Muscle layer of duodenum (tissue), 2 donors: ENCODE measurements at regions not wholly inside any gene's neighbourhood (a gene's known extent, or its start where the extent isn't known, plus 50 kb on each side); places are given as distances from the start of the nearest gene placed in this dataset.

Experiments used
- H3K27ac ChIP-seq: one replicate; pipeline ENCODE4 v1.7.0; 2013; ENCODE audit warnings: mild to moderate bottlenecking, low read length
- H3K27me3 ChIP-seq: one replicate; pipeline ENCODE4 v1.7.0; 2013; ENCODE audit warnings: low read depth, mild to moderate bottlenecking, control low read depth, low read length
- H3K36me3 ChIP-seq, 2 donors: one replicate each; pipeline ENCODE4 v1.7.0; 2013; ENCODE audit warnings: low read length in 2 of 2, control low read depth in 1 of 2, mild to moderate bottlenecking in 1 of 2; ENCODE audit not compliant: insufficient read depth in 2 of 2, control insufficient read depth in 1 of 2
- H3K4me1 ChIP-seq, 2 donors: one replicate each; pipeline ENCODE4 v1.7.0; 2013; ENCODE audit warnings: low read length in 2 of 2, mild to moderate bottlenecking in 2 of 2, control low read depth in 1 of 2, moderate library complexity in 1 of 2; ENCODE audit not compliant: insufficient read depth in 2 of 2, control insufficient read depth in 1 of 2
- H3K4me3 ChIP-seq, 2 donors: one replicate each; pipeline ENCODE4 v1.7.0; 2013; ENCODE audit warnings: low read length in 2 of 2, low read depth in 1 of 2, mild to moderate bottlenecking in 1 of 2
- H3K9me3 ChIP-seq, 2 donors: one replicate each; pipeline ENCODE4 v1.7.0; 2013; ENCODE audit warnings: low read length in 2 of 2, control low read depth in 1 of 2, mild to moderate bottlenecking in 1 of 2; ENCODE audit not compliant: control insufficient read depth in 1 of 2
- donor health status: healthy.

DNA sequence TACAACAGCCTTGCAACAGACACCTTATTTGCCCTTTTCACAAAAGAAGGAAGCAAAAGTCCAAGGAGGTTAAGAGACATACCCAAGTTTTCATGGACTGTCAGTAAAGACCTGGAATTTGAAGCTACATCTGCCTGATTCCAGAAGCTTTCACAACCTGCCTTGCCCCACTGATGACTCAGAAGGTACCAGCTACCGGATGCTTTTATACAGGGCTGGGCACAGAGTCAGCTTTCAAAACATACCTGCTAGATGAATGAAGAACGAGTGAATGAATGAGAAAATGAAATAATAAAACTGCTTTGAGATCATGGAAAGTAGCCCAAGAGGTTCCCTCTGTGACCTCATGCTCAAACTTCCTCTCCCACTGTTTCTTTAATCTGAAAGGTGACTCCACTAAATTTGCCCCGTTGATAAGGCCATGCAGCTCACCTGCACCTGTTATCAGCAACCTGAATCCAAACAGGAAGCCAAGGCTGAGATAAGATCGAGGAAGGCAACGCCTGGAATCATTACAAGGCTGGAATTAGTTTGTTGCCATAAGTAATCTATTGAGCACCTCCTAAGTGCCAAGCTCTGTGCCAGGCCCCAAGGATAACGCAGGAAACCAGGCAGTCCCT is 151.5 kb downstream of the WDR11 start:
- H3K27ac ChIP-seq: no peak overlapping the region
- H3K4me1 ChIP-seq: no peaks in the 10 kb centered on the region
- H3K4me3 ChIP-seq: no peak overlapping the region
- peaks cover 11 to 15% of the 10 kb centered on the region in 2 donors for H3K9me3 ChIP-seq
- H3K36me3 ChIP-seq: no peaks in the 10 kb centered on the region
- no peaks in the 10 kb centered on the region for H3K27me3 ChIP-seq

DNA sequence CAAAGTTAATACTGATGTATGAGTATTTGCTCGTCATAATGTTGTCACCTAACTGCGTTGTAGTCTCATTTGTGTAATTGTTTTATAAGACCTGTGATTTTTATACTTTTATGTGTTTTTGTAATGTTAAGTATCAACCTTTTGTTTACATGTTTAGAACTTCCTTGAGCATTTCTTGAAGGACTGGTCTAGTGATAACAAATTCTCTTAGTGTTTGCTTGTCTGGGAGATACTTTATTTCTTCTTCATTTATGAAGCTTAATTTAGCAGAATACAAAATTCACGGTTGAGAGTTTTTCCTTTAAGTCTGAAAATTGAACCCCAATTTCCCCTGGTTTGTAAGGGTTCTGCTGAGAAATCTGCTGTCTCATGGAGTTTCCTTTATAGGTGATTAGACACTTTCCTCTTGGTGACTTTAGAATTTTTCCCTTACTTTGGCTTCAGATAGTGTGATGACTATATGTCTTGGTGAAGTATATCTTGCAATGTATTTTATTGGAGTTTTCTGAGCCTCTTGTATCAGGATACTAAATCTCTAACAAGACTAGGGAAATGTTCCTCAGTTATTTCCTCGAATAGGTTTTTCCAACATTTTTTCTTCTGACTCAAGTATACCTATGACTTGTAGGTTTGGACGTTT is 154.9 kb downstream of the WDR11 start:
- no peaks in the 10 kb centered on the region for H3K4me1 ChIP-seq

DNA sequence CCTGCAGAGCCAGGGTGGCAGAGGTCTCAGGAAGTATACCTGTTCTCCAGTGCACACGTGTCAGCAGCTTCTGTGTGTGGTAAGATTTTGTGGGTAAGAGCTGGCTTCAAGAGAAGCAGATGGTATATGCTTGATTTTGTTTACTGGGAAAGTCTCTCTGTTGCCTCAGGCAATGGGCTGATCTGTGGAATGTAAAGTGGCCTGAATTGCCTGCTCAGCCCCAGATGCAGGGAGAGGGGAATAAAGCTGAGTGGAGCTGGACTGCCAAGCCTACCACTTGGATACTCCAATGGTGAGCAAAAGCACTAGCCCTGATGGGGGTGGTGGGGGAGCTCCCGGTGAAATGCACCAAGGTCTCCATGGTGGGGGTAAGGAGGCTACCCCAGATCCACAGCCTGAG is 156.1 kb downstream of the WDR11 start:
- no peaks in the 10 kb centered on the region for H3K4me1 ChIP-seq
- peaks cover 11 to 15% of the 10 kb centered on the region in 2 donors for H3K9me3 ChIP-seq
- H3K36me3 ChIP-seq: no peaks in the 10 kb centered on the region
- H3K27ac ChIP-seq: no peak overlapping the region
- H3K4me3 ChIP-seq: no peak overlapping the region
- no peaks in the 10 kb centered on the region for H3K27me3 ChIP-seq

More for the DNA sequence above, 154.9 kb downstream of the WDR11 start:
- H3K27ac ChIP-seq: no peak overlapping the region
- no peak overlapping the region for H3K4me3 ChIP-seq
- H3K9me3 ChIP-seq: peaks cover 11 to 15% of the 10 kb centered on the region in 2 donors
- H3K36me3 ChIP-seq: no peaks in the 10 kb centered on the region
- no peaks in the 10 kb centered on the region for H3K27me3 ChIP-seq

DNA sequence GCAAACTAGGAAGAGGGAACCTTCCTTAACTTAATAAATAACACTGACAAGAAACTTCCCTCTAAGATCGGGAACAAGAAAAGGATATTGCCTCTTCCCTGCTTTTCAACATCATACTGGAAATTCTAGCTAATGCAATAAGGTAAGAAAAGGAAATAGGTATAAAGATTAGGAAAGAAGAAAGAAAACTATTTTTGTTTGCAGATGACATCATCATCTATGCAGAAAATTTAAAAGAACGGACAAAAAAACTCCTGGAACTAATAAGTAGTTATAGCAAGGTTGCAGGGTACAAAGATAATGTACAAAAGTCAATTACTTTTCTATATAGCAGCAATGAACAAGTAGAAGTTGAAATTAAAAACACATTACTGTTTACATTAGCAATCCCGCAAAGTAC is 164.8 kb downstream of the WDR11 start:
- no peaks in the 10 kb centered on the region for H3K36me3 ChIP-seq
- no peaks in the 10 kb centered on the region for H3K4me1 ChIP-seq
- H3K4me3 ChIP-seq: no peak overlapping the region
- no peak overlapping the region for H3K27ac ChIP-seq
- peaks cover 0 to 3% of the 10 kb centered on the region in 2 donors for H3K9me3 ChIP-seq
- no peaks in the 10 kb centered on the region for H3K27me3 ChIP-seq

DNA sequence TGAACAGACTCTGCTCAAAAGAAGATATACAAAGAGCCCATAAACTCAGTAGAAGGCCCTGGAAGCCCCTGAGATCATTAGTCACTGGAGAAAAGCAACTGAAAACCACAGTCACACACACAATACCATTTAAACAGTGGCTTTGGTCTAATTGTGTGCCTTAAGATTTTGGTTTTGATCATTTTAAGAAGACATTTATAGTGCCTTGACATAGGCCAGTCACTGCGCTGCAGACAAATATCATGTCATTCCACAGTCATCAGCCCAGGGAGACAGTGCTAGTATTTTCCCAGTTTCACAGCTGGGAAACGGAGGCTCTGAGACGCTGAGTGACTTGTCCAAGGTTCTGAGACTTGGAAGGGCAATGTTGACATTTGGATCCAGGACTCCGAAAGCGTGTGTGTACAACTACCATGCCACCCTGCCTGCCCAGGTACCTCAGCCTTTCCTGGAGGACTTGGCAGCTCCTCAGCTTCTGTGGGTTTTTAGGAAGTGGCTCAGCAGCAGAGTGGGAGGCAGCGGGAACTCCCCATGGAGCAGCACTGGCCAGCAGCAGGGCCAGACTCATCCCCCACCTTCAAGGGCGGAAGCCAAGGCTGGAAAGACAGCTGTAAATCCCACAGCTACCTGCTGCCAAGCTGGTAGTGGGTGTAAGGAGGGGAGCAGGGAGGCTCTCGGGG is 173.9 kb downstream of the WDR11 start:
- Histone ChIP-seq H3K27me3 (no peaks in the 10 kb centered on the region), H3K36me3 (no peaks in the 10 kb centered on the region)

DNA sequence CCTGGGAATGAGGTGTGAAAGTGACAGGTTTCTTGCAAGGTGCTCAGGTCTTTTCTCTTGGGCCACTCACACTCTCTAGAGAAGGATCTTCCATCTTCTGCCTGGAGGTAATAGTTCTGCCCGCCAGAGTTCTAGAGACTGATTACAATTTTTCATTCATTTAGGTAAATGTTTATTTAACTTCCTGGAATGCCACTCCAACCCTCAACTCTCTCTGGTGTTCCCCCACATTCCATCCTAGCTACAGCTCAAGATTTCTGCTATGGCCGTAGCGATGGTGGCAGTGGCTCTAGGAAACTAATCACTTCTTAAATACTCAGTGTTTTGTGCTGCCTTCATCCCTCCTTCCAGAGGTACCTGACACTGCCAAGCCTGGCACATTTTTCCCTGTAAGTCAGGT is 174.6 kb downstream of the WDR11 start:
- Histone ChIP-seq H3K27me3 (no peaks in the 10 kb centered on the region), H3K4me1 (no peaks in the 10 kb centered on the region), H3K4me3 (no peak overlapping the region), H3K27ac (no peak overlapping the region), H3K9me3 (no peaks in the 10 kb centered on the region), H3K36me3 (no peaks in the 10 kb centered on the region)

More for the DNA sequence above, 173.9 kb downstream of the WDR11 start:
- no peaks in the 10 kb centered on the region for H3K9me3 ChIP-seq
- no peak overlapping the region for H3K4me3 ChIP-seq
- no peak overlapping the region for H3K27ac ChIP-seq
- H3K4me1 ChIP-seq: no peaks in the 10 kb centered on the region

DNA sequence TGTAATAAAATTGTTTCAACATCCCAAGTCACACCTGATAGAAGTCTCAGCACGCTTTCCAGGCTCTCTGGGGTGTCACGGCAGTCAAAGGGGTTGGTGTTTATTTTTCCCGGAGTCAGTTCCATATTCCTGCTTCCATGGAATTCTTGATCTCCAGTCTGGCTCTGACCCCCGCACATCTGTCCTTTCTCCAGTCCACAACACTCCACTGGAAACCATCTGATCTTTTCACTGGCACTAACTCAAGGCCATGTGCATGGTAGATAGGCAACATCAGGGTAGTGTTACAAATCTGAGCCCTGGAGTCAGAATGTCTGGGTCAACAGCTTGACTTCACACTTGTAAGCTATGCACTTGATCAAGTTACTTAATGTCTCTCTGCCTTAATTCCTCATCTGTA is 176.2 kb downstream of the WDR11 start:
- Histone ChIP-seq H3K36me3 (no peaks in the 10 kb centered on the region), H3K27ac (no peak overlapping the region), H3K27me3 (no peaks in the 10 kb centered on the region), H3K4me3 (no peak overlapping the region), H3K4me1 (no peaks in the 10 kb centered on the region), H3K9me3 (no peaks in the 10 kb centered on the region)

DNA sequence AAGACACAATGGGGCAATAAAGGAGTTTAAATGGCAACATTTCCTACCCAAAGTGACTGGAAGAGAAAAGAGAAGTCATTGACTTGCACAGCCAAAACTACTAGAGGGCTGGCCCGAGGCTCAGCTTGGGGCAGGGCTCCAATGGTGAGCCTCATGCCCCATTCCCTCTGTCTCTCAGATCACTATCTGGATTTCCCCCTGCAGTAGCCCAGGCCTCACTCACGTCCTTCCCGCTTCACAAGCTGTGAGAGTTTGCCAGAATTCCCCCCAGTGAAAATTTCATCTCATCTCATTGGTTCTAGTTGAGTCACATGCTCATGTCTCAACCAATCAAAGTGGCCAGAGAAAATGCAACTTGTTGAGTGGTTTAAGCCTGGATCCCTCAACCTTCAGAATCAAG is 181.3 kb downstream of the WDR11 start:
- H3K36me3 ChIP-seq: no peaks in the 10 kb centered on the region
- no peak overlapping the region for H3K4me3 ChIP-seq
- H3K4me1 ChIP-seq: peaks cover 0 to 9% of the 10 kb centered on the region in 2 donors
- no peak overlapping the region for H3K27ac ChIP-seq
- no peaks in the 10 kb centered on the region for H3K27me3 ChIP-seq
- no peaks in the 10 kb centered on the region for H3K9me3 ChIP-seq

DNA sequence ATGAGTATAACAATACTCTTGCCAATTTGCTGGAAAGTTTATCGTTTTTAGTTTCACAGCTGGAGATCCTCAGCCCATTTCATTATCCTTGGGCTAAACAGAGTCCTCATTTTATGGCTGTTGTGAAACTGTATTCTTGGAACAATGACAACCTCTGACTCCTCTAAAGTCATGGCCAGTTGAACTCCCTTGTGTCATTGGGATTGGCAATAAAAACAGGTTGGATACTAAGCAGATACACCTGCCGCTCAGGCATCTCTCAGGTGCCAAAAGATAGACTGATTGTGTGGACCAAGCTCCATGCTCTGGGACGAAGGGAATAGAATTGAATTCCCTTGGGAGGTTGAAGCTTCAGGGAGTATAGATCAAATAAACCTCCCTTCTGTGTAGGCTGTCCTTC is 182.2 kb downstream of the WDR11 start:
- H3K27me3 ChIP-seq: no peaks in the 10 kb centered on the region
- no peaks in the 10 kb centered on the region for H3K9me3 ChIP-seq
- no peaks in the 10 kb centered on the region for H3K36me3 ChIP-seq
- no peak overlapping the region for H3K4me3 ChIP-seq
- peaks cover 0 to 9% of the 10 kb centered on the region in 2 donors for H3K4me1 ChIP-seq
- H3K27ac ChIP-seq: no peak overlapping the region

DNA sequence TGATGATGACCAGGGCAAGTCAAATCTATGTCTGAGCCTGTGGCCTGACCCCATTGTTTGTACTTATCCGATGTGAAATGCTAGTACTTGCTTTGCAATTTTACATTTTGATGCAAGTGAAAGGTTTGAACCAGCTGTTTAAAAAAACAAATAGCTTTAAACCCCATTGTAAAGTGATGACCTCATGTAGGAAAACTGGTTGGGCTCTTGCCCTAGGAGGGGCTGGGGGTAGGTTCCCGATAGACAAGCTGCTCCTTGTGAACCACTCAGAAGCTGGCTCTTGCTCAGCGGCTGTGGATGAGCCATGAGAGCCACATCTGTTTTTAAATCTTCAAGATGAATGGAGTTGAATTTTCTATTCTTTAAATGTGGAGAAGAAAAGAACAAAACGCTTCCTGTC is 185.3 kb downstream of the WDR11 start:
- no peaks in the 10 kb centered on the region for H3K36me3 ChIP-seq
- no peak overlapping the region for H3K27ac ChIP-seq
- H3K4me3 ChIP-seq: no peak overlapping the region
- peaks cover 0 to 9% of the 10 kb centered on the region in 2 donors for H3K4me1 ChIP-seq
- no peaks in the 10 kb centered on the region for H3K27me3 ChIP-seq
- H3K9me3 ChIP-seq: no peaks in the 10 kb centered on the region

DNA sequence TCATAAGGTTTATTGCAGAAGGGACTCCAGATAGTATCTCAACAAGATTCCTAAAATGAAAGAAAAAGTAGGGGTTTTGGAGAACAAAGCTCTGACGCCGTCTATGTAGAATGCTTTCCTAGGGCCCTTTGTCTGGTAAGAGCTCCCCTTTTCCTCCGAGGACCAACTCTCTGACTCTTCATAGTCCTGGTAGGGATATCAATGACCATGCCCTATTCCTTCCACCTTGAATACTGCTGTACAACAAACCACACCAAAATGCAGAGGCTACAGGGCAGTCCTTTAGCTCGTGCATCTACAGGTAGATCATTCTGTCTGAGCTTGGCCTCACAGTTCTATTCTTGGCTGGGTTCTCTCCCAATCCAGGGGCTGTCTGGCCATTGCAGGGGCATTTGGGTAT is 190.3 kb downstream of the WDR11 start:
- Histone ChIP-seq H3K27me3 (no peaks in the 10 kb centered on the region), H3K9me3 (no peaks in the 10 kb centered on the region), H3K36me3 (no peaks in the 10 kb centered on the region), H3K27ac (no peak overlapping the region), H3K4me1 (peaks cover 0 to 5% of the 10 kb centered on the region in 2 donors), H3K4me3 (no peak overlapping the region)
